Astrocyte (in vitro differentiated cells and primary cell): ENCODE measurements at regions not wholly inside any gene's neighbourhood (a gene's known extent, or its start where the extent isn't known, plus 50 kb on each side); places are given as distances from the start of the nearest gene placed in this dataset.

Experiments used
- CTCF ChIP-seq: IDR thresholded peaks from 2 replicates; pipeline ENCODE4 v1.5.1; 2011; ENCODE audit warnings: low read depth, mild to moderate bottlenecking, inconsistent platforms, low read length, moderate library complexity; ENCODE audit not compliant: insufficient read depth
- EZH2 ChIP-seq: IDR thresholded peaks from 2 replicates; pipeline ENCODE4 v1.6.1; 2012; ENCODE audit warnings: mild to moderate bottlenecking, low read length, inconsistent platforms; ENCODE audit not compliant: insufficient read depth

DNA sequence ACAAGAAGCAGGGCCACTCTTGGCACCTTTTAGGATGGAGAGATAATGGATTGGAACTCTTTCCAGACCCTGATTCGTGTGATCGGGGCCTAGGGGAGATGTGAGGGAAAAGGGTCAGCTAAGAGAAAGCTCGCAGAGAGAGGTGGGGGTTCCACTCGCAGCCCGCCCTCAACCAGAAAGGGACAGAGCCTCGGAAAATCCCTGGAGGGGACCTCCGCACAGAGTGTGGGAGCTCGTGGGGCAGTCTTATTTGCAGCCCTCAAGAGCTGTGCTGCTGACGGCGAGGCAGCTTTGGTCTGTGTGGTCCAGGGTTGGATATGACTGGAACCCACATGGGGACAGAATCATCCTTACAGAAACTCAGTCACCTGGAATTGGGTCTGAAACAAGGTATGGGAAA, 184.3 kb upstream of the PMEPA1 start:
- TF ChIP-seq CTCF, result no peak
- TF ChIP-seq EZH2, result no peak
